Endothelial cell of umbilical vein (primary cell): ENCODE measurements at regions not wholly inside any gene's neighbourhood (a gene's known extent, or its start where the extent isn't known, plus 50 kb on each side); places are given as distances from the start of the nearest gene placed in this dataset.

Experiments
- BruUV-seq: library from RNA; stranded (reverse); fragments of 400-500 nt; replicated peaks from 2 replicates; lab custom pipeline; 2021; lab: Mats Ljungman, UMichigan
- CTCF ChIA-PET: fragments of 300-600, 350-600 bp; sonication (Branson Sonifier 250); formaldehyde crosslinking; loops from one replicate; lab custom pipeline; 2021; ENCODE audit warnings: antibody characterized with exemption, inconsistent platforms; lab: Charles Lee
- POLR2A ChIA-PET: fragments of 300-600, 350-600 bp; sonication (Branson Sonifier 250); formaldehyde crosslinking; loops from one replicate; lab custom pipeline; 2021; ENCODE audit warnings: antibody characterized with exemption, inconsistent platforms; lab: Charles Lee
- DNase-seq: peaks from one replicate; pipeline ENCODE4 v3.0.0-alpha.2; 2011; ENCODE audit warnings: low read depth, low spot score
- FAIRE-seq: peaks from 2 replicates; lab custom pipeline; 2011; peaks lifted over from hg19 to GRCh38; lab: Jason Lieb, UNC
- H2AFZ ChIP-seq: 2 replicates; pipeline ENCODE4 v1.6.0; 2012; ENCODE audit warnings: low read depth, low read length, control low read depth, inconsistent platforms
- H3K27ac ChIP-seq: 2 replicates; pipeline ENCODE4 v1.5.1; 2011; ENCODE audit warnings: low read depth, mild to moderate bottlenecking, control low read depth, low read length, moderate library complexity; ENCODE audit not compliant: insufficient read depth
- H3K27me3 ChIP-seq, 2 experiments: 2 replicates each; pipeline versions ENCODE4 v1.6.0 to v1.6.1; 2011; ENCODE audit warnings: low read length in 2 of 2, mixed read lengths in 1 of 2; ENCODE audit not compliant: control insufficient read depth in 2 of 2, insufficient read depth in 2 of 2
- H3K36me3 ChIP-seq, 2 experiments: 2 replicates in 1 of 2; 3 replicates in 1 of 2; pipeline ENCODE4 v1.5.1; 2011; ENCODE audit warnings: low read length in 2 of 2, mild to moderate bottlenecking in 1 of 2, moderate library complexity in 1 of 2; ENCODE audit not compliant: control insufficient read depth in 2 of 2, insufficient read depth in 2 of 2; ENCODE audit errors: extremely low read depth in 1 of 2
- H3K4me1 ChIP-seq: 3 replicates; pipeline ENCODE4 v1.5.1; 2011; ENCODE audit warnings: mild to moderate bottlenecking, low read length; ENCODE audit not compliant: control insufficient read depth, insufficient read depth; ENCODE audit errors: extremely low read depth
- H3K4me2 ChIP-seq: 2 replicates; pipeline ENCODE4 v1.6.1; 2011; ENCODE audit warnings: low read length, control low read depth, mixed read lengths; ENCODE audit not compliant: insufficient read depth
- H3K4me3 ChIP-seq, 3 experiments: fragments of 200-600 bp in 1 of 3; sonication (generic), shearing (Covaris generic) in 1 of 3; replicated peaks in 1 of 3; 2 replicates each; pipeline ENCODE4 v1.5.1; 2011 to 2016; ENCODE audit warnings: control low read depth in 3 of 3, low read length in 3 of 3, mild to moderate bottlenecking in 2 of 3, inconsistent platforms in 1 of 3, low read depth in 1 of 3, moderate library complexity in 1 of 3; ENCODE audit not compliant: insufficient read depth in 1 of 3
- H3K79me2 ChIP-seq: 2 replicates; pipeline ENCODE4 v1.6.0; 2012; ENCODE audit warnings: low read length, inconsistent platforms; ENCODE audit not compliant: control insufficient read depth, insufficient read depth
- H3K9ac ChIP-seq: replicated peaks from 2 replicates; pipeline ENCODE3; 2011; ENCODE audit warnings: low read length, control low read depth; ENCODE audit not compliant: insufficient read depth; ENCODE audit errors: extremely low read depth
- H3K9me1 ChIP-seq: replicated peaks from 3 replicates; pipeline ENCODE4 v1.6.0; 2011; ENCODE audit warnings: mild to moderate bottlenecking, low read length; ENCODE audit not compliant: control insufficient read depth, insufficient read depth; ENCODE audit errors: extremely low read depth
- H3K9me3 ChIP-seq: replicated peaks from 2 replicates; pipeline ENCODE4 v1.5.1; 2012; ENCODE audit warnings: low read length, inconsistent platforms; ENCODE audit not compliant: control insufficient read depth, insufficient read depth
- H4K20me1 ChIP-seq: replicated peaks from 2 replicates; pipeline ENCODE3; 2011; ENCODE audit warnings: mild to moderate bottlenecking, low read length; ENCODE audit not compliant: control insufficient read depth, insufficient read depth; ENCODE audit errors: extremely low read depth
- CTCF ChIP-seq, 2 donors: IDR thresholded peaks; 1 replicate in 1 of 2; 2 replicates in 1 of 2; pipeline ENCODE4 v1.5.1; 2011; ENCODE audit warnings: low read length in 2 of 2, mild to moderate bottlenecking in 2 of 2, moderate library complexity in 2 of 2, control low read depth in 1 of 2, inconsistent platforms in 1 of 2, low read depth in 1 of 2; ENCODE audit not compliant: insufficient read depth in 1 of 2; ENCODE audit errors: extremely low read depth in 1 of 2
- EZH2 ChIP-seq: IDR thresholded peaks from 2 replicates; pipeline ENCODE4 v1.6.1; 2012; ENCODE audit warnings: borderline replicate concordance, low read depth, mild to moderate bottlenecking, moderate library complexity, low read length, inconsistent platforms; ENCODE audit not compliant: severe bottlenecking
- FOS ChIP-seq: IDR thresholded peaks from 2 replicates; pipeline ENCODE4 v1.6.1; 2011; ENCODE audit warnings: mild to moderate bottlenecking, low read length, moderate library complexity, borderline replicate concordance; ENCODE audit not compliant: insufficient read depth
- GATA2 ChIP-seq: IDR thresholded peaks from 2 replicates; pipeline ENCODE4 v1.7.0; 2011; ENCODE audit warnings: low read depth, mild to moderate bottlenecking, moderate library complexity, mixed read lengths, low read length; ENCODE audit not compliant: insufficient read length, insufficient read depth
- JUN ChIP-seq: IDR thresholded peaks from 2 replicates; pipeline ENCODE4 v1.6.1; 2011; ENCODE audit warnings: borderline replicate concordance, low read depth; ENCODE audit not compliant: insufficient read length, insufficient read depth
- MAX ChIP-seq: IDR thresholded peaks from 2 replicates; pipeline ENCODE4 v1.6.1; 2011; ENCODE audit not compliant: insufficient read depth, insufficient read length
- MYC ChIP-seq: IDR thresholded peaks from one replicate; pipeline ENCODE4 v1.6.1; 2011; ENCODE audit warnings: mild to moderate bottlenecking, low read depth, low read length
- POLR2A ChIP-seq: IDR thresholded peaks from 2 replicates; pipeline ENCODE4 v1.6.1; 2012; ENCODE audit warnings: low read depth, mild to moderate bottlenecking, control low read depth, low read length
- POLR2AphosphoS5 ChIP-seq: IDR thresholded peaks from 2 replicates; pipeline ENCODE4 v1.6.1; 2012; ENCODE audit warnings: low read depth, mild to moderate bottlenecking, control low read depth, low read length, moderate library complexity; ENCODE audit not compliant: insufficient read depth
- dilution Hi-C: fragments of 300-500 bp; cut with MboI; formaldehyde crosslinking; loops from one replicate; pipeline ENCODE4 v1.15.0; 2019; ENCODE audit warnings: low sequenced_read_pairs; ENCODE audit not compliant: extremely low pct_ligation_motif_present
- intact Hi-C: fragments of 100-400 bp; cut with micrococcal nuclease; formaldehyde crosslinking; loops from one replicate; pipeline ENCODE4 v1.10.0; 2022

- no TSS peak for BruUV-seq
- H3K9ac ChIP-seq: no peak overlapping the region
- DNase-seq (no peak), FAIRE-seq (no peak)
- no peak for TF ChIP-seq EZH2
- TF ChIP-seq MAX: no peak
- no peak for TF ChIP-seq MYC
- no peak for TF ChIP-seq FOS
- TF ChIP-seq JUN: no peak
- ChIA-PET CTCF (no interaction called here), POLR2A (no interaction called here)
- no peak overlapping the region for H3K4me2 ChIP-seq
- no peak overlapping the region for H3K4me3 ChIP-seq
- H3K79me2 ChIP-seq: no peaks in the 10 kb centered on the region
- dilution Hi-C loops: no loop called here
- H3K9me1 ChIP-seq: no peaks in the 10 kb centered on the region
- intact Hi-C loops: no loop called here
- H3K27me3 ChIP-seq: no peaks in the 10 kb centered on the region
- no peaks in the 10 kb centered on the region for H4K20me1 ChIP-seq
- H3K4me1 ChIP-seq: no peaks in the 10 kb centered on the region
- H2AFZ ChIP-seq: no peak overlapping the region
- H3K27ac ChIP-seq: no peak overlapping the region
- H3K36me3 ChIP-seq: no peaks in the 10 kb centered on the region
- no peaks in the 10 kb centered on the region for H3K9me3 ChIP-seq
These were observed 117.8 kb downstream of the GPR37 start for GRCh38 chr7:124647630-124648306.

- dilution Hi-C loops: no loop called here
- no peaks in the 10 kb centered on the region for H3K9me3 ChIP-seq
- H4K20me1 ChIP-seq: no peaks in the 10 kb centered on the region
- no peaks in the 10 kb centered on the region for H3K4me1 ChIP-seq
- CTCF ChIA-PET: interaction anchor here (1.0 to 1.2 kb wide), 2 partner anchors 9 to 12 kb away, joined by 3 read pairs; no protein-coding TSS in a partner anchor
- BruUV-seq: no TSS peak
- no peaks in the 10 kb centered on the region for H3K36me3 ChIP-seq
- no peak for FAIRE-seq
- intact Hi-C loops: no loop called here
- POLR2A ChIA-PET: no interaction called here
- H2AFZ ChIP-seq: no peak overlapping the region
- no peaks in the 10 kb centered on the region for H3K9me1 ChIP-seq
- H3K4me2 ChIP-seq: no peak overlapping the region
- no peak overlapping the region for H3K4me3 ChIP-seq
- no peak for DNase-seq
- TF ChIP-seq EZH2 (no peak), POLR2A (no peak), CTCF (IDR thresholded peaks at IDR 0.05; ENCODE audit: extremely low read depth in 1 of 2, insufficient read depth in 1 of 2, low read depth in 1 of 2, low read length in 2 of 2) (no peak), GATA2 (no peak), JUN (no peak), FOS (no peak), MAX (no peak), MYC (no peak), POLR2AphosphoS5 (no peak)
- no peak overlapping the region for H3K27ac ChIP-seq
- no peaks in the 10 kb centered on the region for H3K79me2 ChIP-seq
- H3K9ac ChIP-seq: no peak overlapping the region
- no peaks in the 10 kb centered on the region for H3K27me3 ChIP-seq
These were observed 119.9 kb downstream of the GPR37 start for GRCh38 chr7:124645704-124646103.
